GM12864 (cell line): ENCODE measurements at regions not wholly inside any gene's neighbourhood (a gene's known extent, or its start where the extent isn't known, plus 50 kb on each side); places are given as distances from the start of the nearest gene placed in this dataset.

Experiments used
- DNase-seq: peaks from one replicate; pipeline ENCODE4 v3.0.0-alpha.2; 2011; ENCODE audit warnings: low read depth
- H3K4me3 ChIP-seq: 2 replicates; pipeline ENCODE4 v1.5.1; 2011; ENCODE audit warnings: mild to moderate bottlenecking, low read depth, low read length, control low read depth
- CTCF ChIP-seq: IDR thresholded peaks from 2 replicates; pipeline ENCODE4 v1.5.1; 2011; ENCODE audit warnings: low read depth, mild to moderate bottlenecking, moderate library complexity, low read length, control low read depth, inconsistent platforms; ENCODE audit errors: missing control alignments

GRCh38 chr21:28359300-28359699, 633.4 kb downstream of the LTN1 start:
- no peak overlapping the region for H3K4me3 ChIP-seq
- TF ChIP-seq CTCF: no peak
- no peak for DNase-seq

GRCh38 chr21:28358702-28359101, 634.0 kb downstream of the LTN1 start:
- no peak overlapping the region for H3K4me3 ChIP-seq
- TF ChIP-seq CTCF: no peak
- no peak for DNase-seq

DNA sequence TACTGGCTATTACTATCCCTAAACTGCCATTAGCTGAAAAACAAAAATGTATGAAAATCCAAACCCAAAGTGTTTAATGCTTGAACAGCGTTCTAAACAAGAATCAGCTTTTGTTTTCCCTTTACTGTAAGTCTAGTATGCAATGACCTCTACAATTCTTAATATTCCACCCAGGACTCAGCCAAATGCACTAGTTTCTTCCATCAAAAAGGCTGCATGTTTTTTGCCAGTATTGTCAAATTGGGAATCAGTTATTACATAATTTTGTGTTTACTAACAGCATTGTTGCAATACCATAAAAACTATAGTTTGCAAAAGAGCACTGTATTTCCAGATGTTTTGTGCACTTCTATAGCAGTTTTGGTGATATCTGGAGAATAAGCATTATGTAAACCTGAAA, 634.5 kb downstream of the LTN1 start:
- no peak for DNase-seq
- H3K4me3 ChIP-seq: no peak overlapping the region
- no peak for TF ChIP-seq CTCF

GRCh38 chr21:28357743-28358142, 634.9 kb downstream of the LTN1 start:
- no peak for TF ChIP-seq CTCF
- DNase-seq: no peak
- H3K4me3 ChIP-seq: no peak overlapping the region

DNA sequence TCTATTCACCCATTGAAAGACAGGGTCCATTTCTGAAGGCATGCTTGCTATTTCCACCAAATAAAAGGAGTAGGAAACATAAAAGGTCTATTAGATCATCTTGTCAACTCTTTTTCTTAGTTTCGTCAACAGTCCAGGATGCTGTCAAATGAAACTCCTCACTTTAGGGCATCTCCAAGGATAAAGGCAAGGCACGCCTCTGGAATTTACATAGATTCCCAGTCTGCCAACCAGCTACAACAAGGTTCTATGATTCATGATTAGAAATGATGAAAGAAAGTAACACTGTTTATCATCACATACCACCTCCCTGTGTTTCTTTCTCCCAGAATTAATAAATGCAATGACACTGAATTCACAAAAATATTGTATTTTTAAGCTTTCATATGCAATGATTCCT, 636.3 kb downstream of the LTN1 start:
- no peak for TF ChIP-seq CTCF
- no peak overlapping the region for H3K4me3 ChIP-seq
- DNase-seq: no peak

DNA sequence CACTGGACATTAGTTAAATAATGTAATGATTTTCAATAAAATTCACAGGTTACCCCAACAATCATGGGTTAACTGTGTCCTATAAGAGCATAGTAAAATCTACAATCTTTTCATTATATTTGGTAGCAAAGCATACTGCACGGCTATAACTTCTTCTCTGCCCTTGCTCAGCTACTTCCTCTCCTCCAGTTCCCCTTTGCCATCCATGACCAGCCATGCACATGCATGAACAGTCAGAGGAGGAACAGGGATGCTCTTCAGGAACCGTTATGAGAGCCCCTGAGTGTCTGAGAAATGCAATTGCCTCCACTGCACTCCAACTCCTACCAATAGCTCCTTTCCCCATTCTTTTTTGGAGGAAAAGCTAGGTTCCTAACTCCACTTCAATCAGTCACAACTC, 646.7 kb downstream of the LTN1 start:
- TF ChIP-seq CTCF: no peak
- no peak overlapping the region for H3K4me3 ChIP-seq
- DNase-seq: no peak

DNA sequence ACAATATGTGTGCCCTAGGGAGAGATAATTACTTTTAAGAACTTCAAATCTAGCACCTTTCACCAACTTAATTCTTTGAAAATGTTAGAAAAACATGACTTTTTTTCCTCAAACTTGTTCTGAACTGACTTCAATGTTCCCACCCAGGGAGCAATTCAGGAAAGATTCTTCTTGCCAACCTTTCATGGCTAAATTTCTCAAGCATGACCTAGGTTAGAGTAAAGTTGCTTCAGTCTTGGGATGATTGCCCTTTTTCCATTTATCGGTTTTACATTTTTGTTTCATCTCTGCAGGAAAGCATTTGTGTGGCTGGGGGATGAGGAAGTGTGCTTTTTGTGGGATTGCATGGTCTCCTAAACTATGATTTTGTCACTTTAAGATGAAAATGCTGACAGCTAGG, 647.7 kb downstream of the LTN1 start:
- no peak for TF ChIP-seq CTCF
- no peak overlapping the region for H3K4me3 ChIP-seq
- DNase-seq: no peak
